GM11168 (cell line): ENCODE measurements at regions not wholly inside any gene's neighbourhood (a gene's known extent, or its start where the extent isn't known, plus 50 kb on each side); places are given as distances from the start of the nearest gene placed in this dataset.
"Not testable (repeated sequence)": the region's sequence is repeated elsewhere in the genome, so short reads cannot be mapped to it uniquely, and the experiment has no call there.

Source experiments
- in situ Hi-C: fragments of 300-500 bp; cut with MboI; formaldehyde crosslinking; loops from one replicate; pipeline ENCODE4 v1.12.0; 2022; ENCODE audit warnings: low sequenced_read_pairs; ENCODE audit not compliant: unreplicated experiment

DNA sequence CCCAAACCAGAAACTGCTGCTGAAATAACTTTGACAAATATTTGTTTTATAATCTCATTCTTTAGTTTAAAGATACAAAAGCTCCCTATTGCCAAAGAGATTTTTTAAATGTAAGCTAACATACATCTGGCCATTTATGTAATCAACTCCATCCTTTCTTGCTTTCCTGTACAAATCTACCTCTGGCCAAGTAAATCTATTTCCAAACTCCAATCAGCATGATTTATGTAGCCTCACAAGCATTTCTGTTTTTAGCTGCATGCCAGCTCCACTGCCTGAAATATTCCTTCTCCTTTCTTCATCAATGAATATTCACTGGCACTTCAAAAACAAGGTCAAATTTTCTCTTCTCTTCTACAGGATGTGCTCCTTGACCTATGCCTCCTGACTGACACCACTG, 80.0 kb downstream of the SHOX2 start:
- in situ Hi-C loops, result no loop called here

DNA sequence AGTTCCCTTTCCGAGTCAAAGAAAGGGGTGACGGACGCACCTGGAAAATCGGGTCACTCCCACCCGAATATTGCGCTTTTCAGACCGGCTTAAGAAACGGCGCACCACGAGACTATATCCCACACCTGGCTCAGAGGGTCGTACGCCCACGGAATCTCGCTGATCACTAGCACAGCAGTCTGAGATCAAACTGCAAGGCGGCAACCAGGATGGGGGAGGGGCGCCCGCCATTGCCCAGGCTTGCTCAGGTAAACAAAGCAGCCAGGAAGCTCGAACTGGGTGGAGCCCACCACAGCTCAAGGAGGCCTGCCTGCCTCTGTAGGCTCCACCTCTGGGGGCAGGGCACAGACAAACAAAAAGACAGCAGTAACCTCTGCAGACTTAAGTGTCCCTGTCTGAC, 86.3 kb downstream of the SHOX2 start:
- in situ Hi-C loops, result not testable (repeated sequence)

DNA sequence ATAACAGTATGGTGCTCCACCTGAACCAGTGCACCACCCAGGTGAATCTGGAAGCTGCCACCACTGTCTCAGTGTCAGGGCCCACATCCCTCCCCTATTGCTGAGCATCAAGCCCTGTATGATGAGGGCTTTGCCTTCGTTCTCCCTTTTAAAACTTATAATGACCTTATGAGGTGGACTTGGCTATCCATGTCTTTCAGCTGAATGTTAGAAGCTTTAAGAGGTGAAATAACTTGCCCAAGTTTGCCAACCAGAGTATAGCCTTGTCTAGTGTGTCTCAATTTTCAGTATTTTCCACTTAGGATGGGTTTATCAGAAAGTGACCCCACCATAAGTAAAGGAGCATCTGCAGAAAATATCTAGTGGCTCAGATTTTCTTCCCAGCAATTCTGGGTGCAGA, 87.8 kb downstream of the SHOX2 start:
- in situ Hi-C loops, result no loop called here

DNA sequence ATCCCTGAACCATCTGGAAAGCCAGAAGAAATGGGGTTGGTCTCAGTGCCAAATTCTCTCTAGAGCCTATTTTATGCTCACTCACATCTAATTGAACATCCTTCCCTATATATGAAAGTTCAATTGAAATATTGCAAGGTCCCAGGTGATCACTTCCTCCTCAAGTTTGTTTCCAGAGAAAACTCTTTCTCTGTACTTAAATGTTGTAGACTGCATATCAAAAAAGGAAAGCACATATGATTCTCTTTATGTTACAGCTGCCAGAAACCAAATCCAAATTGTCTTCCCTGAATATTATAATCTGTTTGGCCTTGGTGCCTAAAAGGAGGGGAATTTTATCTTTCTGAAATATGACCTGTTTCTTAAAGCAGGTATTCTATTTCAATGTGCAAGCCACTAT, 93.3 kb downstream of the SHOX2 start:
- in situ Hi-C loops, result no loop called here

DNA sequence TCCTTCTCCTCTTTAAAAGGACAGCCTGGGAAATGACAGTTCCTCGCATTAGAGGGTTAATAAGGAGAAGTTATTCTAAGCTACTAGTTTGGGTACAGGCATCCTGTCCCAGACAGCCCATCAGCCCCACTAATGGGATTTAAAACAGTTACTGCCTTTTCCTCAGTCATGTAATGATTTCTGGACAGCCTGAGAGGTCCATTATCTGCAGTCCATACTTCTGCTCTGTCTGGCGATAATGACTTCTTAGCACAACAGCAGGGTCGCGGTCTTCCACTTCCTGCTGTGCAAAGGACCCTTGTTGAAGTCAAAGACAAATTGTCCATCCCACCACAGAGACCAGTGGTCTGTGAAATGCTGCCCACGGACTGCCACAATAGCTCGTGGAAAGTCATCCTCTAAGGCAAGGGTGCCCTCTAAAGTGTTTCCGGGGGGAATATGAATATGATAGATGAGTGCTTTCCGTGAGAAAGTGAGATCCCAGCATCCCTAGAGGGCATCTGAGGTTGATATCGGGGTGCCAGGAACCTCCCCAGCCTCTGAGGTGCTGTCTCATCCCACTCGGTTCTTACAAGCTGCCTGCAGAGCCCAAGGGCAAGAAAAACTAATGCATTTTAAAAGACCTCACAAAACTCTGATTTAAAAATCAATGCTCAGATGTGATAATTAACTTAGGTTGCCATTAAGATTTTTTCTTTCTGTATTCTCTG, 100.7 kb downstream of the SHOX2 start:
- in situ Hi-C loops, result no loop called here

DNA sequence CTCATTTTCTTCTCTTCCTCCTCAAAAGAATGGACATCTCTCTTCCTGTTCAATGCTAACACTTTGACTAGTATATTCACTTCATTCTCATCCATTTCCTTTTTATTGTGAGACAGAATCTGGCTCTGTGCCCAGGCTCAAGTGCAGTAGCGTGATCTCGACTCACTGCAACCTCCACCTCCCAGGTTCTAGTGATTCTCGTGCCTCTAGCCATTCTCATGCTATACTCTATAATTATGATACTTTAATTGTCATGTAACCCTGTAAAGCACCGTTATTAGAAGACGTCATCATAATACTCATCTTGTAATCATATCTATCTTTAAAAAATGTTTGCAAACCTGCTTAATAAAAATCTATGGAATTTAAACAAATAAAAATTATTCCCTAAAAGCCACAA, 107.0 kb downstream of the SHOX2 start:
- in situ Hi-C loops, result no loop called here

DNA sequence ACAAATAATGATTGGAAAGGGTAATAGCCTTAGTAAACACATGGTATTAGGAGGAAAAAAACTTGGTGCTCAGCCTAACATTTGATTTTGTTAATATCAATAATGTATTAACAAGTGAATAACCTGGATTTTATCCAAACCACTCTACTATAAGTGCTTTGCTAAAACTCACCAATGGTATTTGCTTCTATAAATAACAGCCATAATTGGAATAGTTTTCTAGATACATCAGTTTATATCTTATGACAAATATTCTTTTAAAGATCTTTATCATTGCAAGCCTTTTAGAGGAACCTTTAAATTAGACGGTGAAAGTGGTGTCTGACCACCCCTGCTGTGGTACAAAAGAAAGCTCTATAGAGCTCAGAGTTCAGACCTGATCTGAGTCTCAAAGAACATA, 123.9 kb downstream of the SHOX2 start:
- in situ Hi-C loops, result no loop called here

DNA sequence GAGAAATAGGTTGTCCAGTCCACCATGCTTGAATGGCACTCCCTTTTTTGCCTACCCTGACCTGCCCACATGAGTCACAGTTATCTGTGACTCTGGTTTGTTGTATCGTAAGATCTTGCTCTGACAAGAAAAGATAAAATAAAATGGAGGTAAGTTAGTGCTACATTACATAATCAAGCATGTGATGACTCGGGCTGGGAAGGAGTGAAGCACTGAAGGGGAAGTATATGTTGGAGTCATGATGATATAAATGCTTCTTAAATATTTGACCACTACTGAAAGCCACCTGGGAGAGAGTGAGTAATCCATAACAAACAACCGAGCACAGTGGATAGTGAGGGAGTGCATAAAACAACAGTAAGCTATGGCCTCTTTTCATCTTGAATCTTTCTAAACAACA, 124.4 kb downstream of the SHOX2 start:
- in situ Hi-C loops, result no loop called here

DNA sequence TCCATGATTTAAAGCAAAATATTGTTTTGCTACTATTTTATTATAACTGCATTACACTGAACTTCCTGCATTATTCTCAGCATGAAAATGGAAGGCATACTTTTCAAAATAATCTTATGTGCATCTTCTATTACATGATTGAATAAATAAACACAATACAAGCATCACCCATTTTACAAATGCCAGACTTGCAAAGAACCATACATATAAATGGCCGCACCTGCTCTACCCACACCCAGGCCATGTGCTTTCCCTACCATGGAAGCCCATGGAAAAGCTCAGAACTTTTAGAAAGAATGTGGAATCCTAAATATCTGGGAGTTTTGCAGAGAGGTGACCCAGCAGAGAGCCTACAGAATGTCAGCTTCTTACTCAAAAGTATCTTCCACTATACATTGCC, 127.2 kb downstream of the SHOX2 start:
- in situ Hi-C loops, result no loop called here

DNA sequence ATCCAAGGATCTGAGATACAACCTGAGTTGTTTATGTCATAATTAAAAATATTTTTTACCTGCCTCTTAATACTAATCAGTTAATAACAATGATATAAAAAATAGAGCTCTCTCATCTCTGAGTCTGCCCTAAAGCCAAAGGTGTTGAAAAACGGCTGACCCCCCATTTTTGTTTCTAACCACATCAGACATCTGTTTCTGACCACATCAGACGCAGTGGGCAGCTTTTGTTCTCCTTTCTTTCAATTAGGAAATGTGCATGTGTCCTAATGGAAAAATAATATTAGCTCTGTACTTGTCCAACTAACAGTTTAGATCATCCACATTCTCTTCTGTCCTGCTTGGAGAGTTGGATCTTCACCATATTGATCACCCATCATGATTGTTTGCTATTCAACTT, 144.6 kb downstream of the SHOX2 start:
- in situ Hi-C loops, result no loop called here

DNA sequence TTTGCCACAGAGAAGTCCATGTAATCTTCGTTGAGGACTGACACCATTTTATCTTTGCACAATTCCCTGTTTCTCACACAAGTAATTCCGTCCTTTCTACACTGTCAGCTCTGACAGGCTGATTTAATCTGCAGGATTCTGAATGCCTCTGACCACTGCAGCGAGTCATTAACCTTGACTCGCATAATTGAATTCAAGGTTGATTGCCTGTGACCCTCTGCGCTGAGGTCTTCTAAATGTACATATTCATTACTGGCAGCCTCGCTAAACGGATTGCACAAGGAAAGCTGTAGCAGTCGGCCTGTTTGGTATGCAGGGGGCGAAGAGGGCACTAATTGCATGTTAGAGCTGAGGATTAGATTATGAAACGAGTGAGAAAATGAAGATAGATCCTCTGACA, 147.8 kb downstream of the SHOX2 start:
- in situ Hi-C loops, result no loop called here

DNA sequence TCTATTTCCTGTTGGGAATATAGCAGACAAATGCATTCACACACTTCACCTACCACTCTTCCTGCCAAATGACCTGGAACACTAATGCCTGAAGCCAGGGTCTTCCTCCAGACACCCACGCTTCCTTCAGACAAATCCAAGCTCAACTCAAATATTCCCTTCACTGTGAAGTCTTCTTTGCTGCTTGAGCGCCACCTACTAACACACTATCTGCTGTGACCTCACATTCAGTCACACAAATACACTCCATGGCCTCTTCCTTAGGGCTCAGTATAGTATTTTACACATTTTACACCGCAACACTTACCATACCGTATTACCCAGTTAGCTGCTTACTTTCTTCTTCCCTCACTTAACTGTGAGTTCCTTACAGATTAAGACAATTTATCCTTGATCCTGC, 149.4 kb downstream of the SHOX2 start:
- in situ Hi-C loops, result no loop called here

DNA sequence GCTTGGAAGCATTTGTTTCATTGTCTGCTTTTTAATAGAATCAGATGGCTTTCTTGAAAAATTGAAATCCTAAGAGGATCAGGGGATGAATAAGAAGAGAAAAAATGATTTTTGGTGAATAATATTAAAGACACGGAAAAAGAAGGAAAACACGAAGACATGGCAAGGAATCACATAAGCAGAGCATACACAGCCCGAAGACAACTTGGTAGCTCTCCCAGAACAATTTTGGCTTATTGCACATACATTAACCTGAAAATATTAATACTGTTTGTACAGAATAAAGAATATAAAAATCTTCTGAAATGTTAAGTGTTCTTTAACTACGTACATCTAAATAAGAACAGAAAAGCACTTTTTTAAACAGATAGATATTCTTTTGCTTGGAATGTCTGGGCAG, 150.0 kb downstream of the SHOX2 start:
- in situ Hi-C loops, result no loop called here

DNA sequence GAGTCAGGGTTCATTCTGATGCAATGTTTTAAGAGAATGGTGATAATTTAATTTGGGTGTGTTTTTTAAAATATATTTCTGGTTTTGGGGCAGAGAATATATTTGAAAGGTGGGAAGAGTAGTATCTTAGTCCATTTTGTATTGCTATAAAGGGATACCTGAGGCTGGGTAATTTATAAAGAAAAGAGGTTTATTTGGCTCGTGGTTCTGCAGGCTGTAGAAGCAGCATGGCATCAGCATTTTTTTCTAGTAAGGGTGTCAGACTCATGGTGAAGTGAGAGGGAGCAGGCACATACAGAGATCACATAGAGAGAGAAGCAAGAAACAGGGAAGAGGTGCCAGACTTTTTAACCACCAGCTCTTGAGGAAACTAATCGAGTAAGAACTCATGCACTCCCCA, 152.7 kb downstream of the SHOX2 start:
- in situ Hi-C loops, result no loop called here

DNA sequence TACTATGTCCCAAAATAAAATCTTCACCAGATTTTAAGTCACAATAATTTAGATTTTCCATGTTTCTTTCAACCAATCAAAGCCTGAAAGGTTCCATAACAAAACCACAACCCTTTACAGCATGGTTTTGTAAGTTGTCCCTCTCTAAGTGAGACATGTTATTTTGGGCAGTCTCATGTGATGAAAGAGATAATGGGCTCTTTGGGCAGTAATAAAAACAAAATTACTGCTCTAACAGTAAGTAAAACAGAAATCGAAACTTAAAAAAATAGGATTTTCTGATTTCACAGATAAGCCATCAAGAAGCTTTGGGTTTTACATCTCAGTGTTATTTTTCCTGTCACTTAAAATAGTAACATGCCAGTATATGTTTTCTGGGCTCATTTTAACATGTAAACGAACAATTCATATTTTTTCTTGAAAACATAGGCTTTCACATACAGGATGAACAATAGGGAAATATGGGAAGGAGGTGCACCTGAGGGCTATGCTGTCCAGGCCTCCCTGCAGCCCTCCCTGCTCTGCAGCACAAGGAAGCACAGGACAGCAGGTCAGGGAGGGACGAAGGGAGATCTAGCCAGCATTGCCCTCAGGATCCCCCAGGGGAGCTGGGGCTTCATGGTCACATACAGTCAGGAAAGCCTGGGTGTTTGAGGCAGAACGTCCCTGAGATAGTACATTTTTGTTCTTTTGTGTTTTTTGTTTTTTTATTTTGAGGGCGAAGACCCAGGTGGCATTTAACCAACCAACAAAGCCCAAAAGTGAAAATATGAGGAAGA, 157.4 kb downstream of the SHOX2 start:
- in situ Hi-C loops, result no loop called here

DNA sequence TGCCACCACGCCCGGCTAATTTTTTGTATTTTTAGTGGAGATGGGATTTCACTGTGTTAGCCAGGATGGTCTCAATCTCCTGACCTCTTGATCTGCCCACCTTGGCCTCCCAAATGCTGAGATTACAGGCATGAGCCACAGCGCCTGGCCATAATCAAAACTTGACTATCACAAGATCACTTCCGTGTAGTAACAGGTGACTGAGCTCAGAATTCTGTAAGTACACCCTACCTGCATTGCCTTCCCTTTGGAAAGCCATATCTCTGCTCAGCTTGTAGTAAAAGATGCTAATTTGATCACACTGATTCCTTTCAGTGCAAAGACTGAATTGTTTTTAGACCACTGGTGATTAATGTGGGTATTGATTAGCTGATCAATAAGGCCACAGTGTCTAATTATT, 167.1 kb downstream of the SHOX2 start:
- in situ Hi-C loops, result no loop called here

DNA sequence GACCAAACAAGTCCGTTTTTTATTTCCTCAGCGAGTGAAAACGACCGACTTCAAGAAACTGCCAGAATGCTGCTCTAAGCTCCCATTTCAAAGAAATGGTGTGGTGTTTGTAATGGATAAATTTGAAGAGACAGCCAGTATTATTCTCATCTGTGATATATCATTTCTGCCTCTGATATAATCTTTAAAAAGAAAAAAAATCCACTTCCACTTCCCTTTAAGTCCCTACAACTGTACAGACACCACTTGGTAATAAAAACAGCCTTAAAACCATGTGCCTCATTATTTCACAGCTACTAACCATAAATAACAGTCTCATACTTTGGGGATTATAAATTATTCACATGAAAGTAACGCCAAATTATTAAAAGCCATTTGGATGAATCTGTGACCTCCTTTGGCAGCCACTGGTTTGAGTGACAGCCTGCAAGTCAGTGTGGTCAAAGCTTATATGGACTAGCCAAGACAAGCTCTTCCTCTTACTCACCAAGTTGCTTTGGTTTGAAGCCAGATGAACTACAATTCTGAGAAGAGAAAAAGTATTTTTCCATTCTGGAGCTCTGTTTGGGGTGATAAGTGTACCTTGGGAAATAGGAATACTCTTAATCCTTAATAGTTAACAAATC, 168.0 kb downstream of the SHOX2 start:
- in situ Hi-C loops, result no loop called here

DNA sequence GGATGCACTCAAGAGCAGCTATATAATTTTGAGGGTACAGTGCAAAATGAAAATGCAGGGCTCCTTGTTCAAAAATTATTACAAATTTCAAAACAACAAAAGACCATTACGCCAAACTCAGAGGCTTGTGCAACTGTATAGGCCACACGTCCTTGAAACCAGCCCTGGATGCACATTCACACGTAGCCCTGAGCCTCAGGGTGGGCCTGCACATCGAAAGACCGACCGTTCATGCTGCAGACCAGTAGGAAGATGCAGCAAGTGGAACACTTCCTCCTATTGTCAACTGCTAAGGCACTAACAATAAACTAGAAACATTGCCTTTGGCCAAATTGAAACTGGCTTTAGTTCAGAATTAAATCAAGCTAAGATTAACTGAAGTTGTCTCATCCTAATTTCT, 174.7 kb downstream of the SHOX2 start:
- in situ Hi-C loops, result no loop called here

DNA sequence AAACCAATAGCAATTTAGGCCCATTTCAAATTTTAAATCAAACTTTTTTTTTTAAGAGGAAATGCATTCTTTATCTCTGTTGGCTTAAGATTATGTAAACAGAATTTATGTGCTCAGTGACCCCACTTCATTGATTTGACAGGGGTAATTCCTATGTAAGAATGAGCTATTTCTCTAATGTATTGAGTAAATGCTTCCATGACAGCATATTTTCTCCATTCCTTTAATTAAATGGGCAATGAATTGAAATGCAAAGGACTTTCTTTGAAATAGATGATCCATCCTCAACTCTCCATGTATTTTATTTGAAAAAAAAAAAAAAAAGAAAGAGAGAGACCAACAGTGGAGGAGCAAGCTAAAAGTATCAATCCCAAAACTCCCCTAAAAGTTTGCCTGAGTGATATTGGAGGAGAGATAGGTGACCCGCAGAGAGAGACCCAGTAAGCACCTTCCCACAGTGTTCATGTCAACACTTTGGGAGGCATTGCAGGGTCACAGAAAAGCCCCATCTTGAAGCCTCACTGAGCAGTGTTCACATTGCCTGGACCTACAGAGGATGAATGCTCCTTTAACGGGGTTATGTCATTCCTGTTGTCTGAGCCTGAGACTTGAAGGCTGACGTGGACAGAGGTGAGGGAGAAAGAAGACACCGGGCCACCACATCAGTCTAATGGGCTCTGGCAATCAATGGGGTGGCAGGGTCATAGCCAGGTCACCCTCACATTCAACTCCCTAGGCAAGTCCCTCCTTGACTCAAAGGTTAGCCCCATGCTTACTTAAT, 176.0 kb downstream of the SHOX2 start:
- in situ Hi-C loops, result no loop called here

DNA sequence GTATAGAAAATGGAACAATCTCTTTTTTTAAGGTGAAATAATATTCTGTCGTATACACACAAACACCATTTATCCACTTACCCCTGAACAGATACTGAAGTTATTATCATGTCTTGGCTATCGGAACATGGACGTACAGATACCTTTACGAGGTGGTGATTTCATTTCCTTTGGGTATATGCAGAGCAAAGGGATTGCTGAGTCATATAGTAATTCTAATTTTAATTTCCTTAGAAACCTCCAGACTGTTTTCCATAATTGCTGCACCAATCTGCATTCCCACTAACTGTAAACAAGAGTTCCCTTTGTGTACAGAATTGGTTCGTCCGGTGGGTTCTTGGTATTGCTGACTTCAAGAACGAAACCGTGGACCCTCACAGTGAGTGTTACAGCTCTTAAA, 179.4 kb downstream of the SHOX2 start:
- in situ Hi-C loops, result no loop called here

DNA sequence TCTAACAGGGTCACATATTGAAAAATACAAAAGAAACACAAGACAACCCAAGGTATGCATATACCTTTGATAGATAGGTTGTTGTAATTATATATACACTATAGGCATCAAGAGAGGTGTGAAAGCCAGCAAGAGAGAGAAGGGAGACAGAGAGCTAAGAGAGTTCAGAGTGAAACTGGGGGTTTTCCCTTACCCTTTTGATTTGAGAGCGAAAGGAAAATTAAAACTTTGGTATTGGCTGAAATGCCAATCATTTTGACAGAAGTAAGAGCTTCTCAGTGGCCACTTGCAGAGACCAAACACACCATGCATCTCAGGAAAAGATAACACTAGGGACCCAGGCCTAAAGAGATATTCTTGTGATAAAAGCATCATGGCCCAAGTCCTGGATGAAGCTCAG, 183.6 kb downstream of the SHOX2 start:
- in situ Hi-C loops, result no loop called here
